ENCODE measurements at regions not wholly inside any gene's neighbourhood (a gene's known extent, or its start where the extent isn't known, plus 50 kb on each side); places are given as distances from the start of the nearest gene placed in this dataset.
"Not testable (repeated sequence)": the region's sequence is repeated elsewhere in the genome, so short reads cannot be mapped to it uniquely, and the experiment has no call there.

- no peak for TF ChIP-seq JUND (IDR thresholded peaks at IDR 0.05; ENCODE audit: low read depth)
- in situ Hi-C loops (cut with HindIII; ENCODE audit: low pct_unique_long_range_greater_than_20kb, low sequenced_read_pairs) = no loop called here
- DNase-seq (ENCODE audit: low read depth in 1 of 2, low spot score in 1 of 2) = peak in 1 of 2 experiments; percentile 9
Measured at GRCh38 chr22:47307326-47307725, 544.9 kb downstream of the TBC1D22A start.

GRCh38 chr22:47304854-47305253, 542.4 kb downstream of the TBC1D22A start:
- in situ Hi-C loops (cut with HindIII; ENCODE audit: low pct_unique_long_range_greater_than_20kb, low sequenced_read_pairs) = no loop called here
- DNase-seq (ENCODE audit: low read depth in 1 of 2, low spot score in 1 of 2) = no peak
- no peak for TF ChIP-seq JUND (IDR thresholded peaks at IDR 0.05; ENCODE audit: low read depth)

- DNase-seq (ENCODE audit: low read depth in 1 of 2, low spot score in 1 of 2) = no peak
- in situ Hi-C loops (cut with HindIII; ENCODE audit: low pct_unique_long_range_greater_than_20kb, low sequenced_read_pairs) = no loop called here
- no peak for TF ChIP-seq JUND (IDR thresholded peaks at IDR 0.05; ENCODE audit: low read depth)
Measured at GRCh38 chr22:47304191-47304831, 541.9 kb downstream of the TBC1D22A start.

- no peak for DNase-seq (ENCODE audit: low read depth in 1 of 2, low spot score in 1 of 2)
Measured at GRCh38 chr22:47303161-47303890, 540.9 kb downstream of the TBC1D22A start.

GRCh38 chr22:47302587-47302986, 540.1 kb downstream of the TBC1D22A start:
- DNase-seq (ENCODE audit: low read depth in 1 of 2, low spot score in 1 of 2); in situ Hi-C loops (cut with HindIII; ENCODE audit: low pct_unique_long_range_greater_than_20kb, low sequenced_read_pairs): not testable (repeated sequence)

More at GRCh38 chr22:47303161-47303890, 540.9 kb downstream of the TBC1D22A start:
- in situ Hi-C loops (cut with HindIII; ENCODE audit: low pct_unique_long_range_greater_than_20kb, low sequenced_read_pairs) = no loop called here
- no peak for TF ChIP-seq JUND (IDR thresholded peaks at IDR 0.05; ENCODE audit: low read depth)

GRCh38 chr22:47301820-47302475, 539.5 kb downstream of the TBC1D22A start:
- DNase-seq (ENCODE audit: low read depth in 1 of 2, low spot score in 1 of 2) = no peak
- no peak for TF ChIP-seq JUND (IDR thresholded peaks at IDR 0.05; ENCODE audit: low read depth)
- in situ Hi-C loops (cut with HindIII; ENCODE audit: low pct_unique_long_range_greater_than_20kb, low sequenced_read_pairs) = no loop called here

- DNase-seq (ENCODE audit: low read depth in 1 of 2, low spot score in 1 of 2) = no peak
- no peak for TF ChIP-seq JUND (IDR thresholded peaks at IDR 0.05; ENCODE audit: low read depth)
- in situ Hi-C loops (cut with HindIII; ENCODE audit: low pct_unique_long_range_greater_than_20kb, low sequenced_read_pairs) = no loop called here
Measured at GRCh38 chr22:47300698-47301405, 538.4 kb downstream of the TBC1D22A start.

- TF ChIP-seq JUND (IDR thresholded peaks at IDR 0.05; ENCODE audit: low read depth) = no peak
- no peak for DNase-seq (ENCODE audit: low read depth in 1 of 2, low spot score in 1 of 2)
- in situ Hi-C loops (cut with HindIII; ENCODE audit: low pct_unique_long_range_greater_than_20kb, low sequenced_read_pairs) = no loop called here
Measured at GRCh38 chr22:47299863-47300697, 537.6 kb downstream of the TBC1D22A start.

- TF ChIP-seq JUND (IDR thresholded peaks at IDR 0.05; ENCODE audit: low read depth) = no peak
- in situ Hi-C loops (cut with HindIII; ENCODE audit: low pct_unique_long_range_greater_than_20kb, low sequenced_read_pairs) = no loop called here
- no peak for DNase-seq (ENCODE audit: low read depth in 1 of 2, low spot score in 1 of 2)
Measured at GRCh38 chr22:47299211-47299862, 536.9 kb downstream of the TBC1D22A start.

- TF ChIP-seq JUND (IDR thresholded peaks at IDR 0.05; ENCODE audit: low read depth) = no peak
- in situ Hi-C loops (cut with HindIII; ENCODE audit: low pct_unique_long_range_greater_than_20kb, low sequenced_read_pairs) = no loop called here
- DNase-seq (ENCODE audit: low read depth in 1 of 2, low spot score in 1 of 2) = no peak
Measured at GRCh38 chr22:47298017-47298785, 535.8 kb downstream of the TBC1D22A start.
